SK-N-MC (cell line): ENCODE measurements at regions not wholly inside any gene's neighbourhood (a gene's known extent, or its start where the extent isn't known, plus 50 kb on each side); places are given as distances from the start of the nearest gene placed in this dataset.
"Not testable (repeated sequence)": the region's sequence is repeated elsewhere in the genome, so short reads cannot be mapped to it uniquely, and the experiment has no call there.

Source experiments
- DNase-seq: peaks from one replicate; pipeline ENCODE4 v3.0.0-alpha.2; 2011; ENCODE audit warnings: low read depth, low spot score
- H3K27ac ChIP-seq: fragments of 200-600 bp; sonication (generic); 2 replicates; pipeline ENCODE4 v1.5.1; 2016; ENCODE audit warnings: mixed run types
- H3K36me3 ChIP-seq: fragments of 200-600 bp; sonication (generic); 2 replicates; pipeline ENCODE4 v1.6.1; 2017; ENCODE audit warnings: antibody characterized with exemption, low read length, mixed read lengths; ENCODE audit not compliant: insufficient read depth
- H3K4me3 ChIP-seq: fragments of 200-600 bp; sonication (generic); 2 replicates; pipeline ENCODE4 v1.5.1; 2016
- H3K9ac ChIP-seq: fragments of 200-600 bp; sonication (generic); 2 replicates; pipeline ENCODE4 v1.8.0; 2017; ENCODE audit warnings: mixed run types, mixed read lengths; ENCODE audit not compliant: insufficient read length
- H3K9me3 ChIP-seq: fragments of 200-600 bp; sonication (generic); 2 replicates; pipeline ENCODE4 v1.6.1; 2017; ENCODE audit warnings: low read depth, mild to moderate bottlenecking, antibody characterized with exemption, low read length, moderate library complexity, mixed read lengths
- EZH2 ChIP-seq: fragments of 200-600 bp; sonication (generic); IDR thresholded peaks from one replicate; pipeline ENCODE4 v1.6.1; 2017; ENCODE audit warnings: antibody characterized with exemption
- FOXP2 ChIP-seq: optimal IDR thresholded peaks from 2 replicates; pipeline ENCODE3; 2011; ENCODE audit warnings: mild to moderate bottlenecking, moderate library complexity; ENCODE audit not compliant: insufficient read depth; ENCODE audit errors: extremely low read length, control extremely low read depth
- POLR2AphosphoS5 ChIP-seq: IDR thresholded peaks from 2 replicates; pipeline ENCODE4 v1.6.1; 2012; ENCODE audit warnings: mild to moderate bottlenecking, low read depth, low read length, borderline replicate concordance

GRCh38 chr22:22730655-22731373 lies 86.4 kb downstream of the GGTLC2 start:
- TF ChIP-seq EZH2, result no peak
- TF ChIP-seq POLR2AphosphoS5, result no peak
- TF ChIP-seq FOXP2, result no peak
- Histone ChIP-seq H3K9me3 (no peaks in the 10 kb centered on the region), H3K4me3 (no peak overlapping the region), H3K27ac (no peak overlapping the region), H3K9ac (no peak overlapping the region), H3K36me3 (no peaks in the 10 kb centered on the region)
- DNase-seq, result no peak

- Histone ChIP-seq H3K27ac (no peak overlapping the region), H3K4me3 (no peak overlapping the region), H3K9me3 (no peaks in the 10 kb centered on the region), H3K9ac (no peak overlapping the region), H3K36me3 (no peaks in the 10 kb centered on the region)
- TF ChIP-seq EZH2 (no peak), POLR2AphosphoS5 (no peak), FOXP2 (no peak)
- no peak for DNase-seq
These were observed 86.9 kb downstream of the GGTLC2 start for GRCh38 chr22:22731374-22731676.

DNA sequence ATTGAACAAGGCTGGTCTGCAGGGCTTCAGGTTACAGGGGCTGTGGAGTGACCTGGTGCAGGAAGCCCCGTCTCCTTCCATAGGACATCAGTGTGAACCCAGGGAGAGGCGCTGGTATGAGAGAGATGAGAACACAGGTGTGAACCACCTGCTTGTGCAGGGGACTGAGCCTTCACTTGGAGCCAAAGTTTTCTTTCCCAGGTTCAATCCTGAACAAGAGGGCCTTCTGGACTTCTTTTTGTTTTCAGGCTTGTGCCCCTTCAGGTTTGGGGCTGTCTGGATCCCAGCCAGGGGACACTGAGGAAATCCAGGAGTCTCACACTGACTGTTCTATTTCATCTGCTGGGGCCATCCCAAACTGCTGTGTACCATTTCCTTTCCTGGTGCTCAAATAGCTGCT lies 88.6 kb downstream of the GGTLC2 start:
- not testable (repeated sequence) for H3K9ac ChIP-seq, H3K27ac ChIP-seq, H3K9me3 ChIP-seq, H3K4me3 ChIP-seq, H3K36me3 ChIP-seq, DNase-seq

DNA sequence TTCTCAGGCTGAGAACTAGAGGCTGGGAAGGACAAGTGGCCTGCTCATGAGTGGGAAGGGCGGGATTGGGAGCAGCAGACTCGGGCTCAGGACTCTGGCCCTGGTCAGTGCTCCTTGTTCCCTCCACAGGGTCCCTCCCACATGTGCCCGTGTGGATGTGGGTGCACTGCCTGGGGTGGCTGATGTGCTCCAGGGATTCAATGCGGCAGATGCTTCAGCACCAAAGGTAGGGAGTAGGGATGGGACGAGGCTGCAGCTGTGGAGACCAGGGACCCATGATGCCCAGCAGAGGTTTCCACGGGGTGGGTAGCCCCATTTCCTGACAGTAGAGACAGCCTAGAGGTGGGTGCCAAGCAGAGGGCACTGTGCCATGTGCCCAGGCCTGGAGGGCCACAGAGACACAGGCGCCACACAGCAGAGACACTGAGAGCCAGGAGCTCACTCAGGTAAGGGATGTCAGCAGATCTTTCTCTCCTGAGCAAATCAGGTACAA lies 89.5 kb downstream of the GGTLC2 start:
- Histone ChIP-seq H3K36me3 (no peaks in the 10 kb centered on the region), H3K27ac (no peak overlapping the region), H3K9me3 (no peaks in the 10 kb centered on the region), H3K9ac (no peak overlapping the region), H3K4me3 (no peak overlapping the region)
- no peak for DNase-seq
- TF ChIP-seq POLR2AphosphoS5 (no peak), FOXP2 (no peak), EZH2 (no peak)

DNA sequence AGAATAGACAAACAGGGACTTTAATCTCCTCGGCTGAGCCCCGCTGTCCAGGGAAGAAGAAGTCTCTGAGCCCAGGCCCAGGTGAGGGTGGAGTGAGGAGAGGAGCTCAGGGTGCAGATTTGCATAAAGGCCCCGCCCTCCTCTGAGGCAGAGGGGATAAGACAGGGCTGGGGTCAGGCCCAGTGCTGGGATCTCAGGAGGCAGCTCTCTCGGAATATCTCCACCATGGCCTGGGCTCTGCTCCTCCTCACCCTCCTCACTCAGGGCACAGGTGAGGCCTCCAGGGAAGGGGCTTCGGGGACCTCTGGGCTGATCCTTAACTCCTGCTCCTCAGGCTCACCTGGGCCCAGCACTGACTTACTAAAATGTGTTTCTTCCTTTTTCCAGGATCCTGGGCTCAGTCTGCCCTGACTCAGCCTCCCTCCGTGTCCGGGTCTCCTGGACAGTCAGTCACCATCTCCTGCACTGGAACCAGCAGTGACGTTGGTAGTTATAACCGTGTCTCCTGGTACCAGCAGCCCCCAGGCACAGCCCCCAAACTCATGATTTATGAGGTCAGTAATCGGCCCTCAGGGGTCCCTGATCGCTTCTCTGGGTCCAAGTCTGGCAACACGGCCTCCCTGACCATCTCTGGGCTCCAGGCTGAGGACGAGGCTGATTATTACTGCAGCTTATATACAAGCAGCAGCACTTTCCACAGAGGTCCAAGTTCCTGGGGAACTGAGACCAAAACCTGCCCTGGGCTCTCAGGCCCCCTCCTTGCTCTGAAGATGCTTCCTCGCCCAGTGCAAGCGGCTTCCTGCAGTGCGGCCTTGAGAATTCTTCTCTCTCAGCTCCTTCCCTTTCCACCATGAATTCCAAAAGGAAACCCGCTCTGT lies 90.2 kb downstream of the GGTLC2 start:
- not testable (repeated sequence) for H3K4me3 ChIP-seq, DNase-seq, H3K9me3 ChIP-seq, H3K36me3 ChIP-seq, H3K9ac ChIP-seq, H3K27ac ChIP-seq

- H3K9ac ChIP-seq, H3K36me3 ChIP-seq, H3K9me3 ChIP-seq, H3K4me3 ChIP-seq, H3K27ac ChIP-seq, DNase-seq: not testable (repeated sequence)
These were observed 90.9 kb downstream of the GGTLC2 start for GRCh38 chr22:22735276-22735675.

- no peak for DNase-seq
- Histone ChIP-seq H3K9ac (no peak overlapping the region), H3K36me3 (no peaks in the 10 kb centered on the region), H3K4me3 (no peak overlapping the region), H3K9me3 (no peaks in the 10 kb centered on the region), H3K27ac (no peak overlapping the region)
- TF ChIP-seq POLR2AphosphoS5 (no peak), EZH2 (no peak), FOXP2 (no peak)
These were observed 91.5 kb downstream of the GGTLC2 start for GRCh38 chr22:22735695-22736611.

DNA sequence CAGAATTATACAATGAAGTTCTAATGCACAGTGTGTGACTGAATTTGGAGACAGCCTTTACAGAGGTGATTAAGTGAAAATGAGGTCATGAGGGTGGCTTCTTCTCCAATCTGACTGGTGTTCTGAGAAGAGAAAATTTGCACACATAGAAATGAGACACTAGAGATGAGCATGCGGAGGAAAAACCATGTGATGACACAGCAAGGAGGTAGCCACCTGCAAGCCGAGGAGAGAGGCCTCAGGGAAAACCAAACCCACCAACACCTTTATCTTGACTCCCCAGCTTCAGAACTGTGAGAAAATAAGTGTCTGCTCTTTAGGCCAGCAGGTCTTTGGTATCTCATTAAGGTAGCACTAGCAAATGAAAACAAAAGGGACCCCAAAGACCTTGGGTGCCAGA lies 93.2 kb downstream of the GGTLC2 start:
- Histone ChIP-seq H3K9me3 (no peaks in the 10 kb centered on the region), H3K36me3 (no peaks in the 10 kb centered on the region), H3K9ac (no peak overlapping the region), H3K4me3 (no peak overlapping the region), H3K27ac (no peak overlapping the region)
- TF ChIP-seq EZH2, result no peak
- no peak for DNase-seq
